Urinary bladder (tissue), 3 donors: ENCODE measurements at regions not wholly inside any gene's neighbourhood (a gene's known extent, or its start where the extent isn't known, plus 50 kb on each side); places are given as distances from the start of the nearest gene placed in this dataset.
"Not testable (repeated sequence)": the region's sequence is repeated elsewhere in the genome, so short reads cannot be mapped to it uniquely, and the experiment has no call there.

Experiments used
- DNase-seq: peaks from one replicate; pipeline ENCODE4 v3.0.0-alpha.2; 2015; ENCODE audit errors: extremely low spot score
- H3K27ac ChIP-seq: one replicate; pipeline ENCODE4 v1.5.1; 2013; ENCODE audit warnings: low read depth, mild to moderate bottlenecking, moderate library complexity
- H3K36me3 ChIP-seq: one replicate; pipeline ENCODE4 v1.6.1; 2013; ENCODE audit warnings: mild to moderate bottlenecking, moderate library complexity; ENCODE audit not compliant: insufficient read depth
- H3K4me1 ChIP-seq: one replicate; pipeline ENCODE4 v1.6.1; 2013; ENCODE audit warnings: mild to moderate bottlenecking, moderate library complexity; ENCODE audit not compliant: insufficient read depth
- H3K4me3 ChIP-seq: one replicate; pipeline ENCODE4 v1.5.1; 2013; ENCODE audit warnings: low read depth, low read length
- WGBS: extraction: QIAGEN DNeasy Blood & Tissue Kit; methylation state at CpG from one replicate; pipeline ENCODE4 v1.1.7; 2013; 5-methylcytosine and 5-hydroxymethylcytosine counted together
- donor health status: healthy with polysubstance abuse.
- donor health status: healthy.

GRCh38 chr4:28462766-28463700, 1602.4 kb downstream of the STIM2 start:
- Histone ChIP-seq H3K4me3 (no peak overlapping the region), H3K4me1 (no peaks in the 10 kb centered on the region), H3K27ac (no peak overlapping the region), H3K36me3 (no peaks in the 10 kb centered on the region)
- DNase-seq = no peak
- WGBS = 32% methylated on average over 7 of the region's 7 CpGs

GRCh38 chr4:28464823-28465222, 1604.2 kb downstream of the STIM2 start:
- DNase-seq = no peak
- Histone ChIP-seq H3K4me1 (no peaks in the 10 kb centered on the region), H3K27ac (no peak overlapping the region), H3K36me3 (no peaks in the 10 kb centered on the region), H3K4me3 (no peak overlapping the region)
- 79% methylated on average over 1 of the region's 1 CpG for WGBS

GRCh38 chr4:28466886-28467285, 1606.2 kb downstream of the STIM2 start:
- H3K4me3 ChIP-seq, H3K4me1 ChIP-seq, H3K27ac ChIP-seq, DNase-seq, H3K36me3 ChIP-seq: not testable (repeated sequence)
- 98% methylated on average over 24 of the region's 24 CpGs for WGBS

GRCh38 chr4:28469387-28469786, 1608.7 kb downstream of the STIM2 start:
- Histone ChIP-seq H3K4me1 (no peaks in the 10 kb centered on the region), H3K4me3 (no peak overlapping the region), H3K27ac (no peak overlapping the region), H3K36me3 (no peaks in the 10 kb centered on the region)
- DNase-seq = no peak
- WGBS = 51% methylated on average over 1 of the region's 1 CpG

- H3K36me3 ChIP-seq = no peaks in the 10 kb centered on the region
- no peaks in the 10 kb centered on the region for H3K4me1 ChIP-seq
- WGBS = 65% methylated on average over 2 of the region's 2 CpGs
- no peak overlapping the region for H3K4me3 ChIP-seq
- no peak overlapping the region for H3K27ac ChIP-seq
- DNase-seq = no peak
These were observed 1609.2 kb downstream of the STIM2 start for GRCh38 chr4:28469886-28470285.

GRCh38 chr4:28475381-28475780, 1614.7 kb downstream of the STIM2 start:
- Histone ChIP-seq H3K4me3 (no peak overlapping the region), H3K36me3 (no peaks in the 10 kb centered on the region), H3K4me1 (no peaks in the 10 kb centered on the region), H3K27ac (no peak overlapping the region)
- 87% methylated on average over 1 of the region's 1 CpG for WGBS
- no peak for DNase-seq

- Histone ChIP-seq H3K4me3 (no peak overlapping the region), H3K27ac (no peak overlapping the region), H3K4me1 (no peaks in the 10 kb centered on the region), H3K36me3 (no peaks in the 10 kb centered on the region)
- DNase-seq = no peak
- WGBS = 92% methylated on average over 3 of the region's 3 CpGs
These were observed 1619.0 kb downstream of the STIM2 start for GRCh38 chr4:28479666-28480065.

- 86% methylated on average over 4 of the region's 4 CpGs for WGBS
- Histone ChIP-seq H3K36me3 (no peaks in the 10 kb centered on the region), H3K4me1 (no peaks in the 10 kb centered on the region), H3K4me3 (no peak overlapping the region), H3K27ac (no peak overlapping the region)
- DNase-seq = peak; percentile 8
These were observed 1620.9 kb downstream of the STIM2 start for GRCh38 chr4:28481565-28481964.

GRCh38 chr4:28482580-28483270, 1622.1 kb downstream of the STIM2 start:
- no peak for DNase-seq
- no peak overlapping the region for H3K4me3 ChIP-seq
- no peaks in the 10 kb centered on the region for H3K36me3 ChIP-seq
- H3K4me1 ChIP-seq = no peaks in the 10 kb centered on the region
- WGBS = 81% methylated on average over 7 of the region's 7 CpGs
- no peak overlapping the region for H3K27ac ChIP-seq

- H3K36me3 ChIP-seq = no peaks in the 10 kb centered on the region
- 74% methylated on average over 1 of the region's 1 CpG for WGBS
- no peak overlapping the region for H3K27ac ChIP-seq
- H3K4me1 ChIP-seq = no peaks in the 10 kb centered on the region
- no peak for DNase-seq
- no peak overlapping the region for H3K4me3 ChIP-seq
These were observed 1627.4 kb downstream of the STIM2 start for GRCh38 chr4:28488021-28488420.

- Histone ChIP-seq H3K27ac (no peak overlapping the region), H3K4me1 (no peaks in the 10 kb centered on the region), H3K4me3 (no peak overlapping the region), H3K36me3 (no peaks in the 10 kb centered on the region)
- 85% methylated on average over 3 of the region's 3 CpGs for WGBS
- DNase-seq = no peak
These were observed 1630.0 kb downstream of the STIM2 start for GRCh38 chr4:28490669-28491068.

- DNase-seq = no peak
- no peak overlapping the region for H3K4me3 ChIP-seq
- no peaks in the 10 kb centered on the region for H3K36me3 ChIP-seq
- no peaks in the 10 kb centered on the region for H3K4me1 ChIP-seq
- H3K27ac ChIP-seq = no peak overlapping the region
- WGBS = 60% methylated on average over 4 of the region's 4 CpGs
These were observed 1644.4 kb downstream of the STIM2 start for GRCh38 chr4:28505064-28505463.

GRCh38 chr4:28508636-28509035, 1648.0 kb downstream of the STIM2 start:
- DNase-seq = no peak
- Histone ChIP-seq H3K4me1 (no peaks in the 10 kb centered on the region), H3K36me3 (no peaks in the 10 kb centered on the region), H3K27ac (no peak overlapping the region), H3K4me3 (no peak overlapping the region)
- WGBS = 91% methylated on average over 9 of the region's 9 CpGs

GRCh38 chr4:28514766-28515165, 1654.1 kb downstream of the STIM2 start:
- not testable (repeated sequence) for H3K36me3 ChIP-seq, DNase-seq, H3K4me1 ChIP-seq, H3K4me3 ChIP-seq, H3K27ac ChIP-seq
- WGBS = 96% methylated on average over 26 of the region's 30 CpGs
